Activated naive CD8-positive, alpha-beta T cell (primary cell): ENCODE measurements at regions not wholly inside any gene's neighbourhood (a gene's known extent, or its start where the extent isn't known, plus 50 kb on each side); places are given as distances from the start of the nearest gene placed in this dataset.
"Not testable (repeated sequence)": the region's sequence is repeated elsewhere in the genome, so short reads cannot be mapped to it uniquely, and the experiment has no call there.

ENCODE experiments used
- H3K27ac Mint-ChIP-seq: one replicate; pipeline ENCODE4 v1.8.0; 2021; ENCODE audit warnings: mixed read lengths
- H3K27me3 Mint-ChIP-seq: one replicate; pipeline ENCODE4 v1.8.0; 2021; ENCODE audit warnings: mixed read lengths
- H3K36me3 Mint-ChIP-seq: one replicate; pipeline ENCODE4 v1.8.0; 2021; ENCODE audit warnings: mixed read lengths
- H3K4me1 Mint-ChIP-seq: one replicate; pipeline ENCODE4 v1.8.0; 2021; ENCODE audit warnings: low read depth, mixed read lengths
- H3K4me3 Mint-ChIP-seq: one replicate; pipeline ENCODE4 v1.8.0; 2021; ENCODE audit warnings: mild to moderate bottlenecking, mixed read lengths
- H3K9me3 Mint-ChIP-seq: one replicate; pipeline ENCODE4 v1.8.0; 2021; ENCODE audit warnings: low read depth, mixed read lengths

- H3K27me3 Mint-ChIP-seq: no peaks in the 10 kb centered on the region
- no peak overlapping the region for H3K4me3 Mint-ChIP-seq
- no peaks in the 10 kb centered on the region for H3K36me3 Mint-ChIP-seq
- H3K9me3 Mint-ChIP-seq: no peaks in the 10 kb centered on the region
- peaks cover 4% of the 10 kb centered on the region for H3K4me1 Mint-ChIP-seq
- no peak overlapping the region for H3K27ac Mint-ChIP-seq
Observed at GRCh38 chr3:56955492-56956111, 104.9 kb upstream of the SPATA12 start.

- no peaks in the 10 kb centered on the region for H3K9me3 Mint-ChIP-seq
- H3K27ac Mint-ChIP-seq: no peak overlapping the region
- H3K4me1 Mint-ChIP-seq: no peaks in the 10 kb centered on the region
- no peaks in the 10 kb centered on the region for H3K27me3 Mint-ChIP-seq
- no peaks in the 10 kb centered on the region for H3K36me3 Mint-ChIP-seq
- no peak overlapping the region for H3K4me3 Mint-ChIP-seq
Observed at GRCh38 chr3:56954125-56954524, 106.3 kb upstream of the SPATA12 start.

GRCh38 chr3:56952846-56953245, 107.6 kb upstream of the SPATA12 start:
- no peaks in the 10 kb centered on the region for H3K4me1 Mint-ChIP-seq
- no peak overlapping the region for H3K27ac Mint-ChIP-seq
- H3K36me3 Mint-ChIP-seq: no peaks in the 10 kb centered on the region
- no peaks in the 10 kb centered on the region for H3K27me3 Mint-ChIP-seq
- no peaks in the 10 kb centered on the region for H3K9me3 Mint-ChIP-seq
- no peak overlapping the region for H3K4me3 Mint-ChIP-seq

- H3K27ac Mint-ChIP-seq: no peak overlapping the region
- no peaks in the 10 kb centered on the region for H3K4me1 Mint-ChIP-seq
- H3K36me3 Mint-ChIP-seq: no peaks in the 10 kb centered on the region
- H3K4me3 Mint-ChIP-seq: no peak overlapping the region
- H3K27me3 Mint-ChIP-seq: no peaks in the 10 kb centered on the region
- no peaks in the 10 kb centered on the region for H3K9me3 Mint-ChIP-seq
Observed at GRCh38 chr3:56952061-56952460, 108.4 kb upstream of the SPATA12 start.

- Mint-ChIP-seq H3K36me3 (peaks cover 2% of the 10 kb centered on the region), H3K9me3 (no peaks in the 10 kb centered on the region), H3K4me3 (no peak overlapping the region), H3K27ac (no peak overlapping the region), H3K27me3 (no peaks in the 10 kb centered on the region), H3K4me1 (no peaks in the 10 kb centered on the region)
Observed at GRCh38 chr3:56951366-56951765, 109.1 kb upstream of the SPATA12 start.

- peaks cover 18% of the 10 kb centered on the region for H3K4me1 Mint-ChIP-seq
- H3K27ac Mint-ChIP-seq, H3K9me3 Mint-ChIP-seq, H3K4me3 Mint-ChIP-seq, H3K27me3 Mint-ChIP-seq, H3K36me3 Mint-ChIP-seq: not testable (repeated sequence)
Observed at GRCh38 chr3:56945378-56945777, 115.1 kb upstream of the SPATA12 start.

- Mint-ChIP-seq H3K4me1 (peaks cover 19% of the 10 kb centered on the region), H3K4me3 (peak overlapping the region; percentile 1), H3K36me3 (peaks cover 9% of the 10 kb centered on the region), H3K27ac (peak overlapping the region; percentile 50), H3K9me3 (peaks cover 3% of the 10 kb centered on the region), H3K27me3 (no peaks in the 10 kb centered on the region)
Observed at GRCh38 chr3:56942523-56942922, 117.9 kb upstream of the SPATA12 start.

GRCh38 chr3:56940976-56941375, 119.5 kb upstream of the SPATA12 start:
- peaks cover 19% of the 10 kb centered on the region for H3K4me1 Mint-ChIP-seq
- no peak overlapping the region for H3K4me3 Mint-ChIP-seq
- no peak overlapping the region for H3K27ac Mint-ChIP-seq
- peaks cover 3% of the 10 kb centered on the region for H3K9me3 Mint-ChIP-seq
- H3K36me3 Mint-ChIP-seq: peaks cover 5% of the 10 kb centered on the region
- H3K27me3 Mint-ChIP-seq: no peaks in the 10 kb centered on the region

- Mint-ChIP-seq H3K36me3 (peaks cover 5% of the 10 kb centered on the region), H3K27me3 (no peaks in the 10 kb centered on the region), H3K27ac (no peak overlapping the region), H3K4me3 (no peak overlapping the region), H3K9me3 (peaks cover 3% of the 10 kb centered on the region), H3K4me1 (peaks cover 23% of the 10 kb centered on the region)
Observed at GRCh38 chr3:56940321-56940720, 120.1 kb upstream of the SPATA12 start.

GRCh38 chr3:56939834-56940233, 120.6 kb upstream of the SPATA12 start:
- Mint-ChIP-seq H3K27me3 (no peaks in the 10 kb centered on the region), H3K9me3 (peaks cover 3% of the 10 kb centered on the region), H3K4me3 (no peak overlapping the region), H3K4me1 (peaks cover 21% of the 10 kb centered on the region), H3K36me3 (peaks cover 2% of the 10 kb centered on the region), H3K27ac (no peak overlapping the region)

- Mint-ChIP-seq H3K4me1 (peaks cover 18% of the 10 kb centered on the region), H3K27me3 (no peaks in the 10 kb centered on the region), H3K9me3 (peaks cover 5% of the 10 kb centered on the region), H3K4me3 (no peak overlapping the region), H3K36me3 (peaks cover 4% of the 10 kb centered on the region), H3K27ac (no peak overlapping the region)
Observed at GRCh38 chr3:56938530-56938929, 121.9 kb upstream of the SPATA12 start.

- Mint-ChIP-seq H3K27me3 (no peaks in the 10 kb centered on the region), H3K4me3 (no peak overlapping the region), H3K36me3 (peaks cover 4% of the 10 kb centered on the region), H3K4me1 (peaks cover 16% of the 10 kb centered on the region), H3K9me3 (peaks cover 5% of the 10 kb centered on the region), H3K27ac (no peak overlapping the region)
Observed at GRCh38 chr3:56937580-56937979, 122.9 kb upstream of the SPATA12 start.

GRCh38 chr3:56935811-56936210, 124.7 kb upstream of the SPATA12 start:
- H3K4me3 Mint-ChIP-seq: peak overlapping the region; percentile 21
- H3K9me3 Mint-ChIP-seq: peaks cover 5% of the 10 kb centered on the region
- H3K4me1 Mint-ChIP-seq: peaks cover 23% of the 10 kb centered on the region
- H3K27me3 Mint-ChIP-seq: no peaks in the 10 kb centered on the region
- H3K27ac Mint-ChIP-seq: no peak overlapping the region
- H3K36me3 Mint-ChIP-seq: peaks cover 5% of the 10 kb centered on the region

GRCh38 chr3:56934481-56934880, 126.0 kb upstream of the SPATA12 start:
- H3K36me3 Mint-ChIP-seq, H3K27me3 Mint-ChIP-seq, H3K9me3 Mint-ChIP-seq, H3K27ac Mint-ChIP-seq, H3K4me3 Mint-ChIP-seq: not testable (repeated sequence)
- H3K4me1 Mint-ChIP-seq: peaks cover 34% of the 10 kb centered on the region

- Mint-ChIP-seq H3K36me3 (peaks cover 5% of the 10 kb centered on the region), H3K27ac (no peak overlapping the region), H3K4me3 (no peak overlapping the region), H3K9me3 (peaks cover 5% of the 10 kb centered on the region), H3K4me1 (peaks cover 40% of the 10 kb centered on the region), H3K27me3 (no peaks in the 10 kb centered on the region)
Observed at GRCh38 chr3:56933803-56934202, 126.7 kb upstream of the SPATA12 start.

GRCh38 chr3:56932866-56933265, 127.6 kb upstream of the SPATA12 start:
- H3K4me3 Mint-ChIP-seq: no peak overlapping the region

More at GRCh38 chr3:56932866-56933265, 127.6 kb upstream of the SPATA12 start:
- peak overlapping the region; percentile 4 for H3K27ac Mint-ChIP-seq
- peaks cover 5% of the 10 kb centered on the region for H3K9me3 Mint-ChIP-seq
- H3K36me3 Mint-ChIP-seq: peaks cover 5% of the 10 kb centered on the region
- H3K27me3 Mint-ChIP-seq: no peaks in the 10 kb centered on the region
- peaks cover 49% of the 10 kb centered on the region for H3K4me1 Mint-ChIP-seq
